ENCODE measurements at regions not wholly inside any gene's neighbourhood (a gene's known extent, or its start where the extent isn't known, plus 50 kb on each side); places are given as distances from the start of the nearest gene placed in this dataset.

- no peaks in the 10 kb centered on the region for H3K4me1 ChIP-seq (ENCODE audit: control insufficient read depth in 1 of 2, extremely low read depth in 1 of 2, insufficient read depth in 2 of 2, low read length in 2 of 2)
- no CpG with 5 or more reads among the region's 5 CpGs for WGBS (ENCODE audit: insufficient coverage)
- ChIA-PET CTCF (no interaction called here), POLR2A (interaction anchor here in 1 of 2 donors (0.6 kb wide), 1 partner anchor 9 kb away, joined by 3 read pairs; no protein-coding TSS in a partner anchor)
- no peak overlapping the region for H3K27ac ChIP-seq (ENCODE audit: low read length)
- H3K4me3 Mint-ChIP-seq: no peak overlapping the region
- H3K27me3 ChIP-seq (replicated peaks in 1 of 2; ENCODE audit: control insufficient read depth in 2 of 2, extremely low read depth in 1 of 2, insufficient read depth in 2 of 2, low read length in 1 of 2): no peaks in the 10 kb centered on the region
- peaks cover 3 to 15% (median 8%) of the 10 kb centered on the region in 3 donors for H3K9me3 Mint-ChIP-seq
- ATAC-seq (replicated peaks in 1 of 4) (no peak), DNase-seq (no peak)
- H3K4me3 ChIP-seq (ENCODE audit: control insufficient read depth in 1 of 2, extremely low read depth in 1 of 2, low read length in 1 of 2): no peak overlapping the region
- H3K4me1 Mint-ChIP-seq: no peaks in the 10 kb centered on the region
- no peak overlapping the region for H3K27ac Mint-ChIP-seq
- no peaks in the 10 kb centered on the region for H3K36me3 Mint-ChIP-seq
- no peaks in the 10 kb centered on the region for H3K9me3 ChIP-seq
- H3K27me3 Mint-ChIP-seq: no peaks in the 10 kb centered on the region
- H3K36me3 ChIP-seq (ENCODE audit: control insufficient read depth in 2 of 2, extremely low read depth in 1 of 2, insufficient read depth in 1 of 2, low read length in 1 of 2): no peaks in the 10 kb centered on the region
These were observed 671.0 kb upstream of the SLITRK1 start for GRCh38 chr13:84553227-84553626.

GRCh38 chr13:84543962-84544361 lies 661.7 kb upstream of the SLITRK1 start:
- Mint-ChIP-seq H3K27ac (no peak overlapping the region), H3K4me3 (no peak overlapping the region), H3K27me3 (no peaks in the 10 kb centered on the region), H3K36me3 (no peaks in the 10 kb centered on the region), H3K4me1 (no peaks in the 10 kb centered on the region), H3K9me3 (no peaks in the 10 kb centered on the region)
- no peak overlapping the region for H3K4me3 ChIP-seq (ENCODE audit: control insufficient read depth in 1 of 2, extremely low read depth in 1 of 2, low read length in 1 of 2)
- ChIA-PET CTCF (no interaction called here), POLR2A (interaction anchor here in 1 of 2 donors (0.5 kb wide), 1 partner anchor 9 kb away, joined by 3 read pairs; no protein-coding TSS in a partner anchor)
- DNase-seq (no peak), ATAC-seq (replicated peaks in 1 of 4) (no peak)
- no peaks in the 10 kb centered on the region for H3K4me1 ChIP-seq (ENCODE audit: control insufficient read depth in 1 of 2, extremely low read depth in 1 of 2, insufficient read depth in 2 of 2, low read length in 2 of 2)
- no peaks in the 10 kb centered on the region for H3K9me3 ChIP-seq
- no peaks in the 10 kb centered on the region for H3K36me3 ChIP-seq (ENCODE audit: control insufficient read depth in 2 of 2, extremely low read depth in 1 of 2, insufficient read depth in 1 of 2, low read length in 1 of 2)
- no CpG with 5 or more reads among the region's 3 CpGs for WGBS (ENCODE audit: insufficient coverage)
- no peaks in the 10 kb centered on the region for H3K27me3 ChIP-seq (replicated peaks in 1 of 2; ENCODE audit: control insufficient read depth in 2 of 2, extremely low read depth in 1 of 2, insufficient read depth in 2 of 2, low read length in 1 of 2)
- H3K27ac ChIP-seq (ENCODE audit: low read length): no peak overlapping the region

- H3K9me3 ChIP-seq: no peaks in the 10 kb centered on the region
- Mint-ChIP-seq H3K27ac (no peak overlapping the region), H3K9me3 (no peaks in the 10 kb centered on the region), H3K4me1 (no peaks in the 10 kb centered on the region), H3K27me3 (no peaks in the 10 kb centered on the region), H3K36me3 (no peaks in the 10 kb centered on the region), H3K4me3 (no peak overlapping the region)
- CTCF ChIA-PET: no interaction called here
- no peaks in the 10 kb centered on the region for H3K27me3 ChIP-seq (replicated peaks in 1 of 2; ENCODE audit: control insufficient read depth in 2 of 2, extremely low read depth in 1 of 2, insufficient read depth in 2 of 2, low read length in 1 of 2)
- POLR2A ChIA-PET: no interaction called here
- no peaks in the 10 kb centered on the region for H3K4me1 ChIP-seq (ENCODE audit: control insufficient read depth in 1 of 2, extremely low read depth in 1 of 2, insufficient read depth in 2 of 2, low read length in 2 of 2)
- no peak for ATAC-seq (replicated peaks in 1 of 4)
- H3K36me3 ChIP-seq (ENCODE audit: control insufficient read depth in 2 of 2, extremely low read depth in 1 of 2, insufficient read depth in 1 of 2, low read length in 1 of 2): no peaks in the 10 kb centered on the region
- H3K4me3 ChIP-seq (ENCODE audit: control insufficient read depth in 1 of 2, extremely low read depth in 1 of 2, low read length in 1 of 2): no peak overlapping the region
- no CpG with 5 or more reads among the region's 1 CpG for WGBS (ENCODE audit: insufficient coverage)
- no peak for DNase-seq
- H3K27ac ChIP-seq (ENCODE audit: low read length): no peak overlapping the region
These were observed 660.1 kb upstream of the SLITRK1 start for GRCh38 chr13:84542348-84542747.

- no CpG with 5 or more reads among the region's 2 CpGs for WGBS (ENCODE audit: insufficient coverage)
- POLR2A ChIA-PET: no interaction called here
- H3K36me3 Mint-ChIP-seq: no peaks in the 10 kb centered on the region
- H3K27me3 Mint-ChIP-seq: no peaks in the 10 kb centered on the region
- Histone ChIP-seq H3K4me1 (ENCODE audit: control insufficient read depth in 1 of 2, extremely low read depth in 1 of 2, insufficient read depth in 2 of 2, low read length in 2 of 2) (no peaks in the 10 kb centered on the region), H3K27me3 (replicated peaks in 1 of 2; ENCODE audit: control insufficient read depth in 2 of 2, extremely low read depth in 1 of 2, insufficient read depth in 2 of 2, low read length in 1 of 2) (no peaks in the 10 kb centered on the region), H3K27ac (ENCODE audit: low read length) (no peak overlapping the region), H3K36me3 (ENCODE audit: control insufficient read depth in 2 of 2, extremely low read depth in 1 of 2, insufficient read depth in 1 of 2, low read length in 1 of 2) (no peaks in the 10 kb centered on the region), H3K9me3 (no peaks in the 10 kb centered on the region), H3K4me3 (ENCODE audit: control insufficient read depth in 1 of 2, extremely low read depth in 1 of 2, low read length in 1 of 2) (no peak overlapping the region)
- H3K4me3 Mint-ChIP-seq: no peak overlapping the region
- H3K4me1 Mint-ChIP-seq: no peaks in the 10 kb centered on the region
- H3K9me3 Mint-ChIP-seq: no peaks in the 10 kb centered on the region
- no peak for ATAC-seq (replicated peaks in 1 of 4)
- no peak for DNase-seq
- CTCF ChIA-PET: no interaction called here
- H3K27ac Mint-ChIP-seq: no peak overlapping the region
These were observed 654.6 kb upstream of the SLITRK1 start for GRCh38 chr13:84536906-84537305.

- 67% methylated on average over 1 of the region's 3 CpGs for WGBS (ENCODE audit: insufficient coverage)
- no peaks in the 10 kb centered on the region for H3K4me1 ChIP-seq (ENCODE audit: control insufficient read depth in 1 of 2, extremely low read depth in 1 of 2, insufficient read depth in 2 of 2, low read length in 2 of 2)
- ATAC-seq (replicated peaks in 1 of 4) (no peak), DNase-seq (no peak)
- no peaks in the 10 kb centered on the region for H3K27me3 ChIP-seq (replicated peaks in 1 of 2; ENCODE audit: control insufficient read depth in 2 of 2, extremely low read depth in 1 of 2, insufficient read depth in 2 of 2, low read length in 1 of 2)
- Mint-ChIP-seq H3K36me3 (no peaks in the 10 kb centered on the region), H3K4me3 (no peak overlapping the region), H3K27ac (no peak overlapping the region), H3K9me3 (peaks cover 0 to 4% (median 3%) of the 10 kb centered on the region in 3 donors), H3K27me3 (no peaks in the 10 kb centered on the region), H3K4me1 (no peaks in the 10 kb centered on the region)
- no peaks in the 10 kb centered on the region for H3K36me3 ChIP-seq (ENCODE audit: control insufficient read depth in 2 of 2, extremely low read depth in 1 of 2, insufficient read depth in 1 of 2, low read length in 1 of 2)
- ChIA-PET CTCF (no interaction called here), POLR2A (no interaction called here)
- no peak overlapping the region for H3K27ac ChIP-seq (ENCODE audit: low read length)
- no peaks in the 10 kb centered on the region for H3K9me3 ChIP-seq
- no peak overlapping the region for H3K4me3 ChIP-seq (ENCODE audit: control insufficient read depth in 1 of 2, extremely low read depth in 1 of 2, low read length in 1 of 2)
These were observed 646.3 kb upstream of the SLITRK1 start for GRCh38 chr13:84528408-84529070.

- ChIA-PET CTCF (no interaction called here), POLR2A (no interaction called here)
- Mint-ChIP-seq H3K36me3 (no peaks in the 10 kb centered on the region), H3K27ac (no peak overlapping the region), H3K4me3 (no peak overlapping the region), H3K4me1 (no peaks in the 10 kb centered on the region), H3K27me3 (no peaks in the 10 kb centered on the region), H3K9me3 (peaks cover 3 to 8% (median 4%) of the 10 kb centered on the region in 3 donors)
- DNase-seq: no peak
- Histone ChIP-seq H3K4me1 (ENCODE audit: control insufficient read depth in 1 of 2, extremely low read depth in 1 of 2, insufficient read depth in 2 of 2, low read length in 2 of 2) (no peaks in the 10 kb centered on the region), H3K27me3 (replicated peaks in 1 of 2; ENCODE audit: control insufficient read depth in 2 of 2, extremely low read depth in 1 of 2, insufficient read depth in 2 of 2, low read length in 1 of 2) (no peaks in the 10 kb centered on the region), H3K27ac (ENCODE audit: low read length) (no peak overlapping the region), H3K36me3 (ENCODE audit: control insufficient read depth in 2 of 2, extremely low read depth in 1 of 2, insufficient read depth in 1 of 2, low read length in 1 of 2) (no peaks in the 10 kb centered on the region), H3K9me3 (no peaks in the 10 kb centered on the region), H3K4me3 (ENCODE audit: control insufficient read depth in 1 of 2, extremely low read depth in 1 of 2, low read length in 1 of 2) (no peak overlapping the region)
- no peak for ATAC-seq (replicated peaks in 1 of 4)
These were observed 643.6 kb upstream of the SLITRK1 start for GRCh38 chr13:84525865-84526264.

- Histone ChIP-seq H3K4me1 (ENCODE audit: control insufficient read depth in 1 of 2, extremely low read depth in 1 of 2, insufficient read depth in 2 of 2, low read length in 2 of 2) (no peaks in the 10 kb centered on the region), H3K36me3 (ENCODE audit: control insufficient read depth in 2 of 2, extremely low read depth in 1 of 2, insufficient read depth in 1 of 2, low read length in 1 of 2) (no peaks in the 10 kb centered on the region), H3K4me3 (ENCODE audit: control insufficient read depth in 1 of 2, extremely low read depth in 1 of 2, low read length in 1 of 2) (no peak overlapping the region), H3K27ac (ENCODE audit: low read length) (no peak overlapping the region), H3K27me3 (replicated peaks in 1 of 2; ENCODE audit: control insufficient read depth in 2 of 2, extremely low read depth in 1 of 2, insufficient read depth in 2 of 2, low read length in 1 of 2) (no peaks in the 10 kb centered on the region), H3K9me3 (no peaks in the 10 kb centered on the region)
- Mint-ChIP-seq H3K4me3 (no peak overlapping the region), H3K27ac (no peak overlapping the region), H3K4me1 (no peaks in the 10 kb centered on the region), H3K36me3 (no peaks in the 10 kb centered on the region), H3K27me3 (no peaks in the 10 kb centered on the region), H3K9me3 (peaks cover 3 to 8% (median 5%) of the 10 kb centered on the region in 3 donors)
- 83% methylated on average over 2 of the region's 3 CpGs for WGBS (ENCODE audit: insufficient coverage)
- ATAC-seq (replicated peaks in 1 of 4) (no peak), DNase-seq (no peak)
- CTCF ChIA-PET: interaction anchor here in 1 of 2 donors (0.6 kb wide), 1 partner anchor 51 kb away, joined by 3 read pairs; no protein-coding TSS in a partner anchor
- POLR2A ChIA-PET: interaction anchor here in 1 of 2 donors (0.5 kb wide), 1 partner anchor 1874 kb away, joined by 5 read pairs; no protein-coding TSS in a partner anchor
These were observed 642.3 kb upstream of the SLITRK1 start for GRCh38 chr13:84524586-84524985.
